Retina (tissue), 1 donor: ENCODE measurements at regions not wholly inside any gene's neighbourhood (a gene's known extent, or its start where the extent isn't known, plus 50 kb on each side); places are given as distances from the start of the nearest gene placed in this dataset.
A peak's percentile ranks its signal among the peaks of the same experiment; 100 is the strongest.

Experiments
- DNase-seq: peaks from one replicate; pipeline ENCODE4 v3.0.0-alpha.2; 2016

DNA sequence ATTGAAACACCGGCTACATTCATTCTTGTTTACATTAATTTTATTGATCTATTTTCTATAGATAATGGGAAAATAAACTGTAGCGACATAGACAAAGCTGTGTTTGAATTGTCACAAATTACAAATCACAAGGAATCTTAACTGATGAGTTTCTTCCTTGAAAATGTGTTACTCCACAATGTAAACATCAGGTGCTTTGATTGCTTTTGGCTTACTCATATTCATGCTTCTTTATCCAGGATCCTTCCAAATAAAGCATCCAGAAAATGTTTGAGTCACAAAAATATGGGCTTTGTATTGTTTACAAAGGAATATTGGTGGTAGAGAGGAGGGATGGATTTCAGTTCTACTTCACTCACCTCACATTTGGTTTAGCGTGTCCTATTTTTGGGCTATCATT lies 64.0 kb downstream of the BMP2 start:
- DNase-seq: no peak

- no peak for DNase-seq
These were observed 65.3 kb downstream of the BMP2 start for GRCh38 chr20:6832811-6833210.

- DNase-seq: no peak
These were observed 68.1 kb downstream of the BMP2 start for GRCh38 chr20:6835609-6836008.

DNA sequence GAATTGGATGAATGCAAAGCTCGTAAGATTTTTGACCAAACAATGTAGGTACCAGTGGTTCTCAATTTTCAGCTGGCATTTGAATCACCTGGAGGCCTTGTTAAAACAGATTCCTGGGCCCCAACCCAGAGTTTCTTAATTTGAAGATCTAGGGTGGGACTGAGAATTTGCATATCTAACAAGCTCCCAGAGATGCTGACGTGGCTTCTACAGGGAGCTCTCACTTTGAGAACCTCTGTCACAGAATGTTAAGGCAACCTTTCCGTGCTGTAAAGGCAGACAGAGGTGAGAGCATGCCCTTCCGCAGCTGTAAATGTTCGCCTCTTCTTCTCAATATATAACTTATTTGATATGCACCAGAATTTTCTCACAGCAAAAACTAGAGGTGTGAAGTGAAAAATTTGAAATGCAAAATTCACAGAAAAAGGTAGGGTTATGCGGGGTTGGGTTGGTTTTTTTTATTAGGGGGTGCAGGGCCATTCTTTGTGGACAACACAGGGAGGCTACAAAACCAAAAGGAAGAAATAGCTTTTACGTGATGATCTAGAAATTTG lies 69.4 kb downstream of the BMP2 start:
- no peak for DNase-seq

- no peak for DNase-seq
These were observed 70.2 kb downstream of the BMP2 start for GRCh38 chr20:6837730-6838129.

DNA sequence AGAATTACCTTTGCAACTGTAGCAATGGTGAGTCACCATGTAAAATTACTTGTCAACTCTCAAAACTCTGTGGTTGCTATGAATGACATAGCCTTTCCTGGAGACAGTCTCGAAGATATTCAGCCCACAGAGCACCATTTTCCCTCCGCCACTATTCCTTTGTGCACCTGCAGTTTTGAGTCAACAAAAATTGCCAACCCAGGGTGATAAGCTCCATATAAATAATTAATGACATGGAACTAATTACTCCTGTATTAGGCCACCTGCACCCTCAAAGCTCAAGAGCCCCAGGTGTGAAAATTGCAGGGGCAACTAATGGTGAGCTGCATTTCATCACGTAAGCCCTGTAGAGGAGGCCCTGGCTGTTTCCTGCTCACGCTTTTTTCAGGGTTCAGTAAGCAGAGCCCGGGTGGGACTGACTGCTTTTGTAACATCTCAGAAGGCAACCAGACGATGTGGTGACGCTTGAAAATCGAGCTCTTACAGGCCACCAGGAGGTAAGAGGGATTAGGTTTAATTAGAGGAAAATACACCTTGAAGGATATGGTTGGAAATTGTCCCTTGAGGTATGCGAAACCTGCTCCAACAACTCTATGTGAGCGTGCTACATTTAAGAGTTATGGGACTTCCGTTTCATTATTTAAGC lies 70.8 kb downstream of the BMP2 start:
- peak; percentile 28 for DNase-seq

GRCh38 chr20:6841128-6841527 lies 73.6 kb downstream of the BMP2 start:
- DNase-seq: no peak

GRCh38 chr20:6845141-6845540 lies 77.7 kb downstream of the BMP2 start:
- DNase-seq: no peak

GRCh38 chr20:6848041-6848440 lies 80.6 kb downstream of the BMP2 start:
- no peak for DNase-seq

DNA sequence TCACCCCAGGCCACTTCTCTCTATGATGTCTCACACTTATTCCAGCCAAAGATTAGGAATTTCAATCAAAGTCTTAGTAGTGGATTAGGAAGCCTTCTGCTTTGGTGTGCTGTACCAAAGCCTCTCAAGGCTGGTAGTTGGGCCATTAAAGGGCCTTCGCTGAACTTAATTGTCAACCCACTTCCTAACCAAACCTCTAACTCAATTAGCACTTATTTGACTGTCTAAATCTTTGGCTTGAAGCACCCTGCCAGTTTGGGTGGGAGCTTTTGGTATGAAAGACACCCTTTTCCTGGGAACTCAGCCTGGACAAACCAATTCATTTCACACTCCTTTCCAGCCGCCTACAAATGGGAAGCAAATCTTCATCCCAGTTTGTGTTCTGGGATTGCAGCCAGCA lies 81.5 kb downstream of the BMP2 start:
- no peak for DNase-seq

DNA sequence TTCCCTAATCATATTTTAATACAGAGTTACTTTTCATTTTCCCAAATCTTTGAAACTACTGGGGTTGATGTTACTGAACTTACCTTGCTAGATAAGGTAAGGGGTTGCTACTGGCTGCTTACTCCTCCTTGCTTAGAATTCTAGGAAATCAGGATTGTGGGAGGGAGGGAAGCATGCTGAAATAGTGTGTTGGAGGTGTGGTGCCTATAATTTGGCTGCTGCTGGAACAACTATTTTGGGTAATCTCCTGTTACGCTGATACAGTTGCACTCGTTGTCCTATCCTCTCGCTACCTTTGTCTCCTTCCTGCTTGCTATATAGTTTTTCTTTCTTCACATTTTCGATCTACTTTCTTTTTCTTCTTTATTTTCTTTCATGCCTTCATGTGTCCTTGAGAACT lies 83.7 kb downstream of the BMP2 start:
- DNase-seq: no peak

GRCh38 chr20:6852478-6852877 lies 85.0 kb downstream of the BMP2 start:
- DNase-seq: no peak

DNA sequence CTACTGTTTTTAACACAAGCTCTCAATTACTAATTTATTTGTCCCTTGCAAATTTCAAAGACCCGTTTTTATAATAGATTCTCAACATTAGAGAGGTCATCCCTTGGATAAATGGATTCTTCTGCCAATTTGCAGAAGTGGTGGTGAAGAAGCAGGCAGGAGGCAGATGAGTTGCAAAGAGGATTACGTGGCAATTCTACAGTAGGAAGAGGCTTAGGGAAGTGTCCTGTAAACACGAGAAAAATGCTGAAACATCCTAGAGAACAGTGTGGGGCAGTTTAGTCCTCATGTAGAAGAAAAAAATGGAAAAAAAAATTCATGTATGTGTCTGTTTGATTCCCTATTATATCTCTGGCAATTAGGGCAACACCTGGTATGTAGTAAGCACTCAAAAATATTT lies 87.6 kb downstream of the BMP2 start:
- no peak for DNase-seq

- DNase-seq: no peak
These were observed 88.3 kb downstream of the BMP2 start for GRCh38 chr20:6855796-6856195.

DNA sequence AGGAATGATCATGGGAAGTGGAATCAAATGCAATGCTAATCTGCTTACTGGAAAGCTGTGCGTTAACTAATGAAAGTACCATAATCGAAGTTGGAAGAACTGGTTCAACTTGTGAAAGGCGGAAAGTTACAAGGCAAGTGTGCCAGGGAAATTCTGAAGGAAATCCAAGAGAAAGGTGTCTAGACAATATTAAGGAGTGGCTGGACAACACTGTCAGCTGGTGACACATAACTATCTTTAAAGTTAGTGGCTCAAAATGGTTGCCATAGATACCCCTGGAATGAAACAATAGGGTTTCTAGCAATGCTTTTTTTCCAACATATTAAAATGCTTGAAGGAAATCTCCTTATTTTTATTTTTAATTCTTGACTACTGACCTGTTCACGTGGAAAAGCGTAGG lies 90.4 kb downstream of the BMP2 start:
- DNase-seq: no peak

DNA sequence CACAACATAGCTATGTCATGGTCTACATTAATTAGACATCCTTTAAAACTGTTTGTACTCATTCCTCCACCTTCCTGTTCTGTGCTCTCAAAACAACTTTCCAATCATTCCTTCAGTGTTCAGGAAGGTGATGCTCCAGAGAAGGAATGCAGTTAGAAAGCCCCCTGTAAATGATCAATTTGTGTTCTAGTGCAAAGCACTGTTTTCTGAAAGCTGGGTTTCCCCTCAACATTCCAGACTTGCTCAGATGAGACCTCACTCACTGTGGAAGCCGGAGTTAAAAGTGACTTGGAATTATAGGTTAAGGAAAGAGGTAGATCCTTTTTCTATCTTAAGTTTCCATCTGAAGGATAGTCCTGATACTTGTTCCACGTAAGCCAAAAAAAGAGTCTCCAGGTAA lies 95.9 kb downstream of the BMP2 start:
- DNase-seq: no peak

GRCh38 chr20:6863798-6864201 lies 96.3 kb downstream of the BMP2 start:
- DNase-seq: no peak

- DNase-seq: no peak
These were observed 97.3 kb downstream of the BMP2 start for GRCh38 chr20:6864740-6865139.

DNA sequence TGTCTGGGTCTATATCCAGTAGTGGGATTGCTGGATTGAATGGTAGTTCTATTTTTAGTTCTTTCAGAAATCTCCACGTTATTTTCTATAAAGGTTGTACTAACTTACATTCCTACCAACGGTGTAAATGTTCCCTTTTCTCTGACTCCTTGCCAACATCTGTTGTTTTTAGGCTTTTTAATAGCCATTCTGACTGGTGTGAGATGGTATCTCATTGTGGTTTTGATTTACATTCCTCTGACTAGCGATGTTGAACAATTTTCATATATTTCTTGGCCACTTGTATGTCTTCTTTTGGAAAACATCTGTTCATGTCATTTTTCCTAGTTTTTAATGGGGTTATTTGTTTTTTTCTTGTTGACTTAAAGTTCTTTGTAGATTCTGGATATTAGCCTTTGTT lies 99.3 kb downstream of the BMP2 start:
- DNase-seq: no peak

GRCh38 chr20:6868861-6869260 lies 101.4 kb downstream of the BMP2 start:
- no peak for DNase-seq

- no peak for DNase-seq
These were observed 103.1 kb downstream of the BMP2 start for GRCh38 chr20:6870559-6870958.

DNA sequence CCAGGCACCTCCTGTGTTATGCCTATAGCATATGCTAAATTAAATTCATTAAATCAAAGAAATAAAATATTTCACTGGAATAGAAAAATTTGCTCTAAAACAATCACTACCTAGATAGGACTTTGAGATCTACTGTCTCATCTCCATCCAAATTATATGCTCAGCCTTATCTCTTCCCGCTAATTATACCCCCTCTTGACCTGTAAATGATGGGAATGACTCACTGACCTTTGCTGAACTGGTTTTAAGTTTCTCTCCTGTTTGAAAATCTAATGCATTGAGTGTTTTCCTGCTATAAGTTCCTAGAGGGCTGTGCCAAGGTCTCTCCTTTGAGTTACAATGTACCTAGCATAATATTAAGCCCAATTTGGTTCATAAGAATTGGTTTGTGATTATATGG lies 110.1 kb downstream of the BMP2 start:
- no peak for DNase-seq

GRCh38 chr20:6882561-6883291 lies 115.2 kb downstream of the BMP2 start:
- no peak for DNase-seq

DNA sequence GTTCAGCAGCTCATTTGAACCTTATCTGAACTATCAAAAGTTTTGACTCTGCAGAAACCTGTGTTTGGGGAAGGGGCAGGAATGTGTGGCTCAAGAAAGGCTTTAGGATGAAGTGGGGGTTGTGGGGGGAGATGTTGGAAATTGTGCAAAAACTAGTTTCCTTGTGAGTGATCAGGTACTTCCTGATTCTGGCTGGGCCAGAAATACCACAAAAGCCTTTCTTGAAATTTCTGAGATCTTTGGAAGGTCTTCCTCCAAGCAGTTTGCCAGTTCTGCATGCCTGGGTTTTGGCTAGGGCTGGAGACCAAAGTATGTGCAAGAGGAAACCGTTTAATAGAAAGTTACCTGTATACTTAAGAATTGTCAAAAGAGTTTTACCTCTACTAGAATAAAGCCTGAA lies 116.6 kb downstream of the BMP2 start:
- no peak for DNase-seq
